WTC11 (cell line): ENCODE measurements at regions not wholly inside any gene's neighbourhood (a gene's known extent, or its start where the extent isn't known, plus 50 kb on each side); places are given as distances from the start of the nearest gene placed in this dataset.

Experiments used
- ATAC-seq: fragments of 200-7000 bp; cut with Tn5 transposase; 2 replicates; pipeline ENCODE4 v1.10.0; 2021; ENCODE audit warnings: mild to moderate bottlenecking, moderate library complexity
- CTCF ChIA-PET: fragments of 300-600 bp; sonication (Branson Sonifier 250); formaldehyde crosslinking; loops from one replicate; lab custom pipeline; 2021; ENCODE audit warnings: antibody characterized with exemption; lab: Charles Lee
- POLR2A ChIA-PET: fragments of 350-600 bp; sonication (Branson Sonifier 250); formaldehyde crosslinking; loops from one replicate; lab custom pipeline; 2021; ENCODE audit warnings: antibody characterized with exemption; lab: Charles Lee
- DNase-seq: peaks from one replicate; pipeline ENCODE4 v3.0.0; 2021; ENCODE audit warnings: low spot score
- H3K27ac Mint-ChIP-seq: 2 replicates; pipeline ENCODE4 v1.8.0; 2021; ENCODE audit warnings: mixed read lengths
- H3K27me3 Mint-ChIP-seq: 2 replicates; pipeline ENCODE4 v1.8.0; 2021; ENCODE audit warnings: low read depth, mild to moderate bottlenecking, moderate library complexity, mixed read lengths
- H3K36me3 Mint-ChIP-seq: 2 replicates; pipeline ENCODE4 v1.8.0; 2021; ENCODE audit warnings: mixed read lengths
- H3K4me1 Mint-ChIP-seq: 2 replicates; pipeline ENCODE4 v1.8.0; 2022; ENCODE audit warnings: mixed read lengths
- H3K4me3 Mint-ChIP-seq: 2 replicates; pipeline ENCODE4 v1.8.0; 2021; ENCODE audit warnings: mild to moderate bottlenecking, moderate library complexity, mixed read lengths
- H3K9me3 Mint-ChIP-seq: 2 replicates; pipeline ENCODE4 v1.8.0; 2021; ENCODE audit warnings: mixed read lengths
- AFF4 ChIP-seq: sonication (generic); formaldehyde crosslinking; IDR thresholded peaks from 2 replicates; pipeline ENCODE4 v1.8.1; 2023; ENCODE audit warnings: mild to moderate bottlenecking, missing genetic modification reagents, borderline replicate concordance
- ATF1 ChIP-seq: sonication (generic); formaldehyde crosslinking; IDR thresholded peaks from 2 replicates; pipeline ENCODE4 v1.8.1; 2023; ENCODE audit warnings: mild to moderate bottlenecking, moderate library complexity, missing genetic modification reagents
- ATF2 ChIP-seq: sonication (generic); formaldehyde crosslinking; IDR thresholded peaks from 2 replicates; pipeline ENCODE4 v1.8.1; 2022; ENCODE audit warnings: low read depth, missing genetic modification reagents, borderline replicate concordance
- ELF4 ChIP-seq: sonication (generic); formaldehyde crosslinking; IDR thresholded peaks from 2 replicates; pipeline ENCODE4 v1.8.1; 2022; ENCODE audit warnings: low read depth, mild to moderate bottlenecking, moderate library complexity, missing genetic modification reagents
- FOXK1 ChIP-seq: sonication (generic); formaldehyde crosslinking; IDR thresholded peaks from 2 replicates; pipeline ENCODE4 v1.8.0; 2022; ENCODE audit warnings: mild to moderate bottlenecking, moderate library complexity, missing genetic modification reagents
- JAZF1 ChIP-seq: fragments of 250-450 bp; sonication (Bioruptor Pico); IDR thresholded peaks from 2 replicates; pipeline ENCODE4 v1.9.0; 2021; ENCODE audit warnings: moderate library complexity, mild to moderate bottlenecking, inconsistent platforms
- KAT7 ChIP-seq: sonication (generic); formaldehyde crosslinking; IDR thresholded peaks from 2 replicates; pipeline ENCODE4 v1.8.1; 2023; ENCODE audit warnings: missing genetic modification reagents, mild to moderate bottlenecking, borderline replicate concordance
- MLX ChIP-seq: sonication (generic); formaldehyde crosslinking; IDR thresholded peaks from 2 replicates; pipeline ENCODE4 v1.8.1; 2023; ENCODE audit warnings: mild to moderate bottlenecking, missing genetic modification reagents, moderate library complexity
- NFATC4 ChIP-seq: fragments of 250-450 bp; sonication (Bioruptor Pico); IDR thresholded peaks from 2 replicates; pipeline ENCODE4 v1.9.0; 2021; ENCODE audit warnings: mild to moderate bottlenecking
- NFE2L1 ChIP-seq: sonication (generic); formaldehyde crosslinking; IDR thresholded peaks from 2 replicates; pipeline ENCODE4 v1.8.1; 2023; ENCODE audit warnings: missing genetic modification reagents
- NFYB ChIP-seq: sonication (generic); formaldehyde crosslinking; conservative IDR thresholded peaks from 2 replicates; pipeline ENCODE4 v1.8.0; 2022; ENCODE audit warnings: low read depth, missing genetic modification reagents
- NR2C2 ChIP-seq: sonication (generic); formaldehyde crosslinking; IDR thresholded peaks from 2 replicates; pipeline ENCODE4 v1.8.0; 2022; ENCODE audit warnings: mild to moderate bottlenecking, missing genetic modification reagents
- RELA ChIP-seq: sonication (generic); formaldehyde crosslinking; IDR thresholded peaks from 2 replicates; pipeline ENCODE4 v1.8.1; 2022; ENCODE audit warnings: missing genetic modification reagents, mild to moderate bottlenecking, borderline replicate concordance
- ZBTB21 ChIP-seq: sonication (generic); formaldehyde crosslinking; IDR thresholded peaks from 2 replicates; pipeline ENCODE4 v1.8.1; 2023; ENCODE audit warnings: mild to moderate bottlenecking, missing genetic modification reagents, borderline replicate concordance
- ZNF138 ChIP-seq: sonication (generic); formaldehyde crosslinking; conservative IDR thresholded peaks from 2 replicates; pipeline ENCODE4 v1.8.1; 2022; ENCODE audit warnings: mild to moderate bottlenecking, moderate library complexity, missing genetic modification reagents
- ZNF219 ChIP-seq: sonication (generic); formaldehyde crosslinking; IDR thresholded peaks from 2 replicates; pipeline ENCODE4 v1.8.0; 2023; ENCODE audit warnings: missing genetic modification reagents, mild to moderate bottlenecking, borderline replicate concordance
- ZNF281 ChIP-seq: sonication (generic); formaldehyde crosslinking; IDR thresholded peaks from 2 replicates; pipeline ENCODE4 v1.8.0; 2023; ENCODE audit warnings: mild to moderate bottlenecking, missing genetic modification reagents
- ZNF532 ChIP-seq: fragments of 250-450 bp; sonication (Bioruptor Pico); IDR thresholded peaks from 2 replicates; pipeline ENCODE4 v1.9.0; 2021; ENCODE audit warnings: mild to moderate bottlenecking, borderline replicate concordance
- ZNF671 ChIP-seq: fragments of 250-450 bp; sonication (Bioruptor Pico); IDR thresholded peaks from 2 replicates; pipeline ENCODE4 v1.8.0; 2021; ENCODE audit warnings: mild to moderate bottlenecking

GRCh38 chr9:81082221-81082620 is 607.1 kb downstream of the TLE1 start:
- H3K9me3 Mint-ChIP-seq, result no peaks in the 10 kb centered on the region
- H3K4me1 Mint-ChIP-seq, result peaks cover 9% of the 10 kb centered on the region
- no peak overlapping the region for H3K4me3 Mint-ChIP-seq
- DNase-seq (no peak), ATAC-seq (no peak)
- no peaks in the 10 kb centered on the region for H3K36me3 Mint-ChIP-seq
- ChIA-PET POLR2A (no interaction called here), CTCF (no interaction called here)
- H3K27me3 Mint-ChIP-seq, result no peaks in the 10 kb centered on the region
- TF ChIP-seq NR2C2 (CRISPR knock-in tag), result no peak
- no peak for TF ChIP-seq ELF4
- TF ChIP-seq ZBTB21 (CRISPR knock-in tag), result no peak
- no peak for TF ChIP-seq ATF2
- no peak for TF ChIP-seq JAZF1 (CRISPR knock-in tag)
- no peak for TF ChIP-seq NFE2L1 (CRISPR knock-in tag)
- no peak for TF ChIP-seq ZNF532 (CRISPR knock-in tag)
- no peak for TF ChIP-seq AFF4 (CRISPR knock-in tag)
- no peak for TF ChIP-seq MLX
- no peak for TF ChIP-seq FOXK1 (CRISPR knock-in tag)
- no peak for TF ChIP-seq ZNF219 (CRISPR knock-in tag)
- TF ChIP-seq ZNF671 (CRISPR knock-in tag), result no peak
- TF ChIP-seq ATF1 (CRISPR knock-in tag), result no peak
- TF ChIP-seq NFYB (CRISPR knock-in tag), result no peak
- no peak for TF ChIP-seq ZNF138
- TF ChIP-seq NFATC4 (CRISPR knock-in tag), result no peak
- no peak for TF ChIP-seq RELA (CRISPR knock-in tag)
- no peak for TF ChIP-seq KAT7 (CRISPR knock-in tag)
- no peak for TF ChIP-seq ZNF281 (CRISPR knock-in tag)
- TF ChIP-seq, all 79 proteins: peak for 0
- H3K27ac Mint-ChIP-seq, result no peak overlapping the region
